ENCODE measurements at regions not wholly inside any gene's neighbourhood (a gene's known extent, or its start where the extent isn't known, plus 50 kb on each side); places are given as distances from the start of the nearest gene placed in this dataset.

GRCh38 chr14:96637521-96637920, 135.3 kb downstream of the PAPOLA start:
- WGBS, 4 donors = 83 to 94% (median 88%) methylated on average over 3 to 5 of the region's 5 CpGs
- TF ChIP-seq POLR2A (IDR thresholded peaks at IDR 0.05) (no peak), CTCF (IDR thresholded peaks at IDR 0.05) (no peak)
- intact Hi-C loops (cut with DNase I) = no loop called here
- Histone ChIP-seq H3K9me3 (replicated peaks in 1 of 3) (no peaks in the 10 kb centered on the region), H3K27me3 (no peaks in the 10 kb centered on the region), H3K36me3 (replicated peaks in 1 of 2) (no peaks in the 10 kb centered on the region), H3K27ac (no peak overlapping the region), H3K4me3 (no peak overlapping the region), H3K4me1 (replicated peaks in 1 of 2) (no peaks in the 10 kb centered on the region)
- DNase-seq = peak in 1 of 7 donors; percentile 9

- Histone ChIP-seq H3K27me3 (no peaks in the 10 kb centered on the region), H3K36me3 (replicated peaks in 1 of 2) (no peaks in the 10 kb centered on the region), H3K27ac (no peak overlapping the region), H3K9me3 (replicated peaks in 1 of 3) (no peaks in the 10 kb centered on the region), H3K4me3 (no peak overlapping the region), H3K4me1 (replicated peaks in 1 of 2) (no peaks in the 10 kb centered on the region)
- TF ChIP-seq POLR2A (IDR thresholded peaks at IDR 0.05) = no peak
- TF ChIP-seq CTCF (IDR thresholded peaks at IDR 0.05) = no peak
- intact Hi-C loops (cut with DNase I) = no loop called here
- peak in 1 of 7 donors; percentile 31 for DNase-seq
- 84 to 88% (median 87%) methylated on average over 10 to 12 of the region's 12 CpGs for WGBS, 4 donors
These were observed 136.1 kb downstream of the PAPOLA start for GRCh38 chr14:96638041-96638855.

- H3K27ac ChIP-seq = no peak overlapping the region
- intact Hi-C loops (cut with DNase I) = no loop called here
- no peaks in the 10 kb centered on the region for H3K36me3 ChIP-seq (replicated peaks in 1 of 2)
- H3K4me3 ChIP-seq = no peak overlapping the region
- DNase-seq = peak in 2 of 7 donors; percentile 16 to 41
- 53 to 68% (median 65%) methylated on average over 1 to 8 of the region's 8 CpGs for WGBS, 4 donors
- H3K9me3 ChIP-seq (replicated peaks in 1 of 3) = no peaks in the 10 kb centered on the region
- no peaks in the 10 kb centered on the region for H3K4me1 ChIP-seq (replicated peaks in 1 of 2)
- TF ChIP-seq CTCF (IDR thresholded peaks at IDR 0.05) = no peak
- no peak for TF ChIP-seq POLR2A (IDR thresholded peaks at IDR 0.05)
- H3K27me3 ChIP-seq = no peaks in the 10 kb centered on the region
These were observed 137.4 kb downstream of the PAPOLA start for GRCh38 chr14:96639550-96639949.

GRCh38 chr14:96648506-96649326, 146.5 kb downstream of the PAPOLA start:
- Histone ChIP-seq H3K4me1 (replicated peaks in 1 of 2) (no peaks in the 10 kb centered on the region), H3K27ac (no peak overlapping the region), H3K9me3 (replicated peaks in 1 of 3) (no peaks in the 10 kb centered on the region), H3K4me3 (no peak overlapping the region), H3K36me3 (replicated peaks in 1 of 2) (no peaks in the 10 kb centered on the region), H3K27me3 (no peaks in the 10 kb centered on the region)
- WGBS, 4 donors = 71 to 81% (median 76%) methylated on average over 4 to 5 of the region's 5 CpGs
- DNase-seq = peak in 1 of 7 donors; percentile 31
- TF ChIP-seq CTCF (IDR thresholded peaks at IDR 0.05) = no peak
- no peak for TF ChIP-seq POLR2A (IDR thresholded peaks at IDR 0.05)
- intact Hi-C loops (cut with DNase I) = no loop called here

Data from adrenal gland (tissue), 9 donors.